ENCODE measurements at regions not wholly inside any gene's neighbourhood (a gene's known extent, or its start where the extent isn't known, plus 50 kb on each side); places are given as distances from the start of the nearest gene placed in this dataset.

DNA sequence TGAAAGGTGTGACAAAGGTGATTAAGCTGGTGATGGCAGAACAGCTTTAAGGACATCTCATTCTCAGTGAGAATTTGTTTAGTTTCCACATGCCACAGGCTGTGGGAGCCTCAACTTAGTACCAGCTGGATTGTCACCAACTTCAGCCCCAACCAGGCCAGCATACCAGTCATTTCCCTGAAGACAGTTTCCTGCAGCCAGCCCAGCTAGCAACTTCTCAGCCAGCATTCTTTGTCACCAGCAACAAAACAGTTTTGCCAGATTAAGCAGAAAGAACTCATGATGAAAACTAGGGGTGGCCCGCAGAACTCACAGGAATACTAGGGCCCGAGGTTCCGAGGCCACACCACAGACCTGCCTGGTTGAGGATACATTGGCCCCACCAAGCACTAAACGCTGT, 68.8 kb upstream of the UNC5B start:
- Histone ChIP-seq H3K36me3 (ENCODE audit: control insufficient read depth, insufficient read depth, low read length) (no peaks in the 10 kb centered on the region), H3K27me3 (replicated peaks; ENCODE audit: control insufficient read depth, insufficient read depth, low read length) (peaks cover 2% of the 10 kb centered on the region), H3K4me3 (ENCODE audit: low read depth, low read length) (no peak overlapping the region), H3K9me3 (no peaks in the 10 kb centered on the region), H3K4me1 (no peaks in the 10 kb centered on the region)
- no peaks in the 10 kb centered on the region for H3K4me1 Mint-ChIP-seq (ENCODE audit: low read depth, unreplicated experiment)
- intact Hi-C loops (cut with micrococcal nuclease; ENCODE audit: unreplicated experiment) = no loop called here
- no peak overlapping the region for H3K27ac Mint-ChIP-seq (ENCODE audit: unreplicated experiment)
- no peak overlapping the region for H3K4me3 Mint-ChIP-seq (ENCODE audit: unreplicated experiment)
- ChIA-PET CTCF (interaction anchor here (0.6 to 0.9 kb wide), 2 partner anchors 8 to 225 kb away, joined by 3 read pairs; no protein-coding TSS in a partner anchor), POLR2A (no interaction called here)
- H3K27me3 Mint-ChIP-seq (ENCODE audit: insufficient read depth, unreplicated experiment) = peaks cover 27% of the 10 kb centered on the region
- DNase-seq = no peak
- H3K36me3 Mint-ChIP-seq (ENCODE audit: insufficient read depth, unreplicated experiment) = no peaks in the 10 kb centered on the region
- BruUV-seq (replicated peaks) = no TSS peak
- TF ChIP-seq, protein P1, sequence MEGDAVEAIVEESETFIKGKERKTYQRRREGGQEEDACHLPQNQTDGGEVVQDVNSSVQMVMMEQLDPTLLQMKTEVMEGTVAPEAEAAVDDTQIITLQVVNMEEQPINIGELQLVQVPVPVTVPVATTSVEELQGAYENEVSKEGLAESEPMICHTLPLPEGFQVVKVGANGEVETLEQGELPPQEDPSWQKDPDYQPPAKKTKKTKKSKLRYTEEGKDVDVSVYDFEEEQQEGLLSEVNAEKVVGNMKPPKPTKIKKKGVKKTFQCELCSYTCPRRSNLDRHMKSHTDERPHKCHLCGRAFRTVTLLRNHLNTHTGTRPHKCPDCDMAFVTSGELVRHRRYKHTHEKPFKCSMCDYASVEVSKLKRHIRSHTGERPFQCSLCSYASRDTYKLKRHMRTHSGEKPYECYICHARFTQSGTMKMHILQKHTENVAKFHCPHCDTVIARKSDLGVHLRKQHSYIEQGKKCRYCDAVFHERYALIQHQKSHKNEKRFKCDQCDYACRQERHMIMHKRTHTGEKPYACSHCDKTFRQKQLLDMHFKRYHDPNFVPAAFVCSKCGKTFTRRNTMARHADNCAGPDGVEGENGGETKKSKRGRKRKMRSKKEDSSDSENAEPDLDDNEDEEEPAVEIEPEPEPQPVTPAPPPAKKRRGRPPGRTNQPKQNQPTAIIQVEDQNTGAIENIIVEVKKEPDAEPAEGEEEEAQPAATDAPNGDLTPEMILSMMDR (IDR thresholded peaks at IDR 0.05; ENCODE audit: insufficient read depth in 1 of 2, low read depth in 1 of 2, low read length in 1 of 2, severe bottlenecking in 1 of 2, unreplicated experiment in 1 of 2) = no peak
- H3K9me3 Mint-ChIP-seq (ENCODE audit: unreplicated experiment) = no peaks in the 10 kb centered on the region

DNA sequence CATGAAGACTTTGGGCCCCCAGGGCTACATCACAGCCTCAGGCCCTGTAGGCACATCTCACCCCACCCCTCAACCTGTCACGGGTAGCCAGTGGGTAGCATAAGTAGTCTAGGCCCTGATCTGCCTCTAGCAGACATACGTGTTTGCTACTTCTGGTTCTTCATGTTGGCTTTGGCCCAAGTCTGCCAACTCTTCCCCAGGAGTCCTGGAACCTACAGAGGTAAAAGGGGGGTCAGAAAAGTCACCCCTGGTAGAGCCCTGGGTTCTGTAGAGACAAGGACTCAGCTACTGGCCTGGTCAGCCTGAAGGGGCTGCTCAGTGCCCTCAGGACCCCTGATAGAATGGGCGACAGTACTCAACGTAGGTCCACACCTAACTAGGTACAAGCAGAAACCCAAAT, 67.5 kb upstream of the UNC5B start:
- BruUV-seq (replicated peaks) = no TSS peak
- peaks cover 21% of the 10 kb centered on the region for H3K27me3 Mint-ChIP-seq (ENCODE audit: insufficient read depth, unreplicated experiment)
- H3K4me3 Mint-ChIP-seq (ENCODE audit: unreplicated experiment) = no peak overlapping the region
- Histone ChIP-seq H3K4me1 (no peaks in the 10 kb centered on the region), H3K36me3 (ENCODE audit: control insufficient read depth, insufficient read depth, low read length) (no peaks in the 10 kb centered on the region), H3K4me3 (ENCODE audit: low read depth, low read length) (no peak overlapping the region), H3K27me3 (replicated peaks; ENCODE audit: control insufficient read depth, insufficient read depth, low read length) (peaks cover 2% of the 10 kb centered on the region), H3K9me3 (no peaks in the 10 kb centered on the region)
- ChIA-PET POLR2A (no interaction called here), CTCF (interaction anchor here (0.6 kb wide), 1 partner anchor 136 kb away, joined by 3 read pairs; no protein-coding TSS in a partner anchor)
- no peaks in the 10 kb centered on the region for H3K36me3 Mint-ChIP-seq (ENCODE audit: insufficient read depth, unreplicated experiment)
- H3K9me3 Mint-ChIP-seq (ENCODE audit: unreplicated experiment) = no peaks in the 10 kb centered on the region
- no peak for DNase-seq
- no peaks in the 10 kb centered on the region for H3K4me1 Mint-ChIP-seq (ENCODE audit: low read depth, unreplicated experiment)
- H3K27ac Mint-ChIP-seq (ENCODE audit: unreplicated experiment) = no peak overlapping the region
- intact Hi-C loops (cut with micrococcal nuclease; ENCODE audit: unreplicated experiment) = no loop called here
- TF ChIP-seq, protein P1 (IDR thresholded peaks at IDR 0.05; ENCODE audit: insufficient read depth in 1 of 2, low read depth in 1 of 2, low read length in 1 of 2, severe bottlenecking in 1 of 2, unreplicated experiment in 1 of 2) = no peak

DNA sequence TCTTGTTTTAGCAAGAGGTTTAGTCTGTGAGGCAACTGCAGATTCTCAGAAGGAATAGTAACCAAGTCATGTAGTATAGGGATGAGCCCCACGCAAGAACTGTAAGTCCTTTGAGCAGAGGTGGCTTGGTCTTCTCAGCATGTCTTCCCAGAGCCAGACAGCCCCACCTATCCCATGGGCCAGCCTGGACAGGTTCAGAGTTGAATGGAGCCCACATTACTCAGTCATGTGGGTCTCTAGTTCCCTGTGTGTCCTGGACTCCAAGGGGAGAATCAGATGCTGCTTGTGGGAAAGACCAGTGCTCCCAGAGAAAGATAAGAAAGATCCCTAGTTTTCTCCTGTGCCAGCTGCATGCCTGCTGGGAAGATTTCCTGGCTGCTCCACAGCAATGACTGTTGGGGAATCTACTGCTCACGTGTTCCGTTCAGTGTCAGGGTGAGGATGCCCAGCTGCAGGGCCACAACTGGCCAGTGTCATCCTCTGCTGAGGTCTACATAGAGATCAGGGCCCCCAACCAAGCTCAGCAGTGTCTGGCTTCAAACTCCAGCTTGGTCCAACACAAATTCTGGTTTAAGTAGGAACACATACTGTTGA, 66.9 kb upstream of the UNC5B start:
- Mint-ChIP-seq H3K9me3 (ENCODE audit: unreplicated experiment) (no peaks in the 10 kb centered on the region), H3K36me3 (ENCODE audit: insufficient read depth, unreplicated experiment) (no peaks in the 10 kb centered on the region), H3K27me3 (ENCODE audit: insufficient read depth, unreplicated experiment) (peaks cover 21% of the 10 kb centered on the region), H3K4me3 (ENCODE audit: unreplicated experiment) (no peak overlapping the region), H3K27ac (ENCODE audit: unreplicated experiment) (no peak overlapping the region), H3K4me1 (ENCODE audit: low read depth, unreplicated experiment) (no peaks in the 10 kb centered on the region)
- H3K36me3 ChIP-seq (ENCODE audit: control insufficient read depth, insufficient read depth, low read length) = no peaks in the 10 kb centered on the region
- BruUV-seq (replicated peaks) = no TSS peak
- H3K4me1 ChIP-seq = no peaks in the 10 kb centered on the region
- intact Hi-C loops (cut with micrococcal nuclease; ENCODE audit: unreplicated experiment) = no loop called here
- TF ChIP-seq, protein P1 (IDR thresholded peaks at IDR 0.05; ENCODE audit: insufficient read depth in 1 of 2, low read depth in 1 of 2, low read length in 1 of 2, severe bottlenecking in 1 of 2, unreplicated experiment in 1 of 2) = no peak
- H3K9me3 ChIP-seq = no peaks in the 10 kb centered on the region
- ChIA-PET POLR2A (no interaction called here), CTCF (interaction anchor here (0.6 kb wide), 1 partner anchor 135 kb away, joined by 3 read pairs; no protein-coding TSS in a partner anchor)
- DNase-seq = no peak
- H3K4me3 ChIP-seq (ENCODE audit: low read depth, low read length) = no peak overlapping the region
- peaks cover 2% of the 10 kb centered on the region for H3K27me3 ChIP-seq (replicated peaks; ENCODE audit: control insufficient read depth, insufficient read depth, low read length)

Data from Caco-2 (cell line).